ENCODE measurements at regions not wholly inside any gene's neighbourhood (a gene's known extent, or its start where the extent isn't known, plus 50 kb on each side); places are given as distances from the start of the nearest gene placed in this dataset.

- no peak for TF ChIP-seq CTCF (conservative IDR thresholded peaks at IDR 0.05 in 1 of 2, IDR thresholded peaks at IDR 0.05 in 1 of 2; ENCODE audit: extremely low read depth in 1 of 2, insufficient read depth in 1 of 2, low read depth in 1 of 2, low read length in 2 of 2)
- no peak for TF ChIP-seq EZH2 (IDR thresholded peaks at IDR 0.05; ENCODE audit: borderline replicate concordance, low read length)
Measured at GRCh38 chr6:8881663-8882062, 446.3 kb upstream of the SLC35B3 start.

Measured in mammary epithelial cell (primary cell).